Smooth muscle cell (in vitro differentiated cells): ENCODE measurements at regions not wholly inside any gene's neighbourhood (a gene's known extent, or its start where the extent isn't known, plus 50 kb on each side); places are given as distances from the start of the nearest gene placed in this dataset.

Source experiments
- DNase-seq: peaks from one replicate; lab custom pipeline; 2025; ENCODE audit not compliant: unreplicated experiment; lab: John Stamatoyannopoulos, UW
- H2AFZ ChIP-seq: fragments of 200-600 bp; sonication (generic); 2 replicates; pipeline ENCODE4 v1.6.0; 2016; ENCODE audit warnings: antibody characterized with exemption, low read depth, mild to moderate bottlenecking
- H3F3A ChIP-seq: fragments of 200-600 bp; sonication (generic); 2 replicates; pipeline ENCODE4 v1.6.0; 2017; ENCODE audit warnings: antibody characterized with exemption, low read depth
- H3K27ac ChIP-seq: fragments of 200-600 bp; sonication (generic); 2 replicates; pipeline ENCODE4 v1.5.1; 2016; ENCODE audit warnings: low read depth, mild to moderate bottlenecking
- H3K27me3 ChIP-seq: fragments of 200-600 bp; sonication (generic); 2 replicates; pipeline ENCODE4 v1.6.1; 2016; ENCODE audit warnings: low read depth, mild to moderate bottlenecking
- H3K36me3 ChIP-seq: fragments of 200-600 bp; sonication (generic); 2 replicates; pipeline ENCODE4 v1.5.1; 2016; ENCODE audit warnings: low read depth
- H3K4me1 ChIP-seq: fragments of 200-600 bp; sonication (generic); 2 replicates; pipeline ENCODE4 v1.5.1; 2016; ENCODE audit warnings: low read depth
- H3K4me2 ChIP-seq: fragments of 200-600 bp; sonication (generic); 2 replicates; pipeline ENCODE4 v1.6.0; 2016; ENCODE audit warnings: mild to moderate bottlenecking
- H3K4me3 ChIP-seq: fragments of 200-600 bp; sonication (generic); 2 replicates; pipeline ENCODE4 v1.5.1; 2016; ENCODE audit warnings: mild to moderate bottlenecking
- H3K79me2 ChIP-seq: fragments of 200-600 bp; sonication (generic); 2 replicates; pipeline ENCODE4 v1.6.0; 2016; ENCODE audit warnings: low read depth, mild to moderate bottlenecking
- H3K9ac ChIP-seq: fragments of 200-600 bp; sonication (generic); 2 replicates; pipeline ENCODE4 v1.6.0; 2016; ENCODE audit warnings: low read depth
- H3K9me3 ChIP-seq: fragments of 200-600 bp; sonication (generic); replicated peaks from 2 replicates; pipeline ENCODE4 v1.5.1; 2016; ENCODE audit warnings: low read depth
- H4K20me1 ChIP-seq: fragments of 200-600 bp; sonication (generic); 2 replicates; pipeline ENCODE4 v1.6.0; 2016; ENCODE audit warnings: low read depth
- CTCF ChIP-seq: fragments of 200-600 bp; sonication (generic); IDR thresholded peaks from 2 replicates; pipeline ENCODE4 v1.5.1; 2017; ENCODE audit warnings: borderline replicate concordance, mild to moderate bottlenecking, antibody characterized with exemption; ENCODE audit not compliant: insufficient read depth, poor library complexity, severe bottlenecking
- WGBS: methylation state at CpG from one replicate; pipeline ENCODE4 v1.1.7; 2016; ENCODE audit warnings: low lambda C conversion rate; 5-methylcytosine and 5-hydroxymethylcytosine counted together

GRCh38 chr13:85074543-85075313 lies 724.5 kb downstream of the SLITRK6 start:
- no peaks in the 10 kb centered on the region for H3K27me3 ChIP-seq
- H3F3A ChIP-seq, result no peaks in the 10 kb centered on the region
- H3K79me2 ChIP-seq, result no peaks in the 10 kb centered on the region
- no peak overlapping the region for H3K4me2 ChIP-seq
- H3K9ac ChIP-seq, result no peak overlapping the region
- no peaks in the 10 kb centered on the region for H4K20me1 ChIP-seq
- no peak overlapping the region for H3K4me3 ChIP-seq
- 77% methylated on average over 5 of the region's 5 CpGs for WGBS
- no peaks in the 10 kb centered on the region for H3K36me3 ChIP-seq
- no peak for DNase-seq
- H3K27ac ChIP-seq, result no peak overlapping the region
- no peaks in the 10 kb centered on the region for H3K9me3 ChIP-seq
- no peak for TF ChIP-seq CTCF
- no peak overlapping the region for H2AFZ ChIP-seq
- H3K4me1 ChIP-seq, result no peaks in the 10 kb centered on the region

GRCh38 chr13:85068231-85068630 lies 731.0 kb downstream of the SLITRK6 start:
- DNase-seq, result no peak
- Histone ChIP-seq H3K27ac (no peak overlapping the region), H2AFZ (no peak overlapping the region), H4K20me1 (no peaks in the 10 kb centered on the region), H3K4me2 (no peak overlapping the region), H3K79me2 (no peaks in the 10 kb centered on the region), H3K4me1 (no peaks in the 10 kb centered on the region), H3K27me3 (no peaks in the 10 kb centered on the region), H3K4me3 (no peak overlapping the region), H3K36me3 (no peaks in the 10 kb centered on the region), H3K9ac (no peak overlapping the region), H3F3A (no peaks in the 10 kb centered on the region), H3K9me3 (no peaks in the 10 kb centered on the region)
- no peak for TF ChIP-seq CTCF
- WGBS, result 98% methylated on average over 3 of the region's 3 CpGs

GRCh38 chr13:85040215-85040614 lies 759.0 kb downstream of the SLITRK6 start:
- H3K27me3 ChIP-seq, result no peaks in the 10 kb centered on the region
- H3K9ac ChIP-seq, result no peak overlapping the region
- TF ChIP-seq CTCF, result no peak

GRCh38 chr13:85031771-85032170 lies 767.4 kb downstream of the SLITRK6 start:
- Histone ChIP-seq H2AFZ (no peak overlapping the region), H3K79me2 (no peaks in the 10 kb centered on the region), H3K9ac (no peak overlapping the region), H3K27ac (no peak overlapping the region), H3K27me3 (no peaks in the 10 kb centered on the region), H3K36me3 (no peaks in the 10 kb centered on the region), H3K4me3 (no peak overlapping the region), H3K9me3 (no peaks in the 10 kb centered on the region), H3F3A (no peaks in the 10 kb centered on the region), H3K4me2 (no peak overlapping the region), H4K20me1 (no peaks in the 10 kb centered on the region), H3K4me1 (no peaks in the 10 kb centered on the region)
- WGBS, result 67% methylated on average over 1 of the region's 1 CpG
- no peak for TF ChIP-seq CTCF
- no peak for DNase-seq

More at GRCh38 chr13:85040215-85040614, 759.0 kb downstream of the SLITRK6 start:
- Histone ChIP-seq H3K4me2 (no peak overlapping the region), H3K4me1 (no peaks in the 10 kb centered on the region), H3K9me3 (no peaks in the 10 kb centered on the region), H3K79me2 (no peaks in the 10 kb centered on the region), H4K20me1 (no peaks in the 10 kb centered on the region), H3F3A (no peaks in the 10 kb centered on the region), H3K27ac (no peak overlapping the region), H2AFZ (no peak overlapping the region), H3K4me3 (no peak overlapping the region), H3K36me3 (no peaks in the 10 kb centered on the region)
- no peak for DNase-seq
- WGBS, result 93% methylated on average over 1 of the region's 1 CpG
